ENCODE measurements at regions not wholly inside any gene's neighbourhood (a gene's known extent, or its start where the extent isn't known, plus 50 kb on each side); places are given as distances from the start of the nearest gene placed in this dataset.

DNA sequence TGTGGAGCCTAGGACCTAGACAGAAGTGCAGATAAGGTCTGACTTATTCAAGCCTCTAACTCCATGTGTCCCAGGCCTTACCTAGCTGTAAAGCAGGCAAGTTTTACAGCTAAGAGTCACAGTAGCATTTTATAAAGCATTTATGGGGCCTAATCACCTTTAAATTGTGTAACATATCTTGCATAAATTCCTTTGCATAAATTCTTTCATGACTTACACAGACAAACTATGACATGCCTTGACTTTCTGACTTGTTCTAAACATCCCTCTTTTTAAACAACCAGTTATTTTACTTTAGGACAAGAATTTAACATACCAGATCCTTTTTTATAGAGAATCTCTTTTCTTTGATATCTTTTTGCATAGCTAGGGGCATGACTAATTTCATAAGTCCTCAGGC, 1257.8 kb upstream of the NRXN1 start:
- no peaks in the 10 kb centered on the region for H3K9me3 ChIP-seq
- intact Hi-C loops (cut with DNase I; ENCODE audit: low total_unique reads): no loop called here
- no peaks in the 10 kb centered on the region for H3K27me3 ChIP-seq
- no peaks in the 10 kb centered on the region for H3K4me1 ChIP-seq
- no peak overlapping the region for H3K27ac ChIP-seq
- no peak for DNase-seq
- no peaks in the 10 kb centered on the region for H3K36me3 ChIP-seq
- H3K4me3 ChIP-seq: no peak overlapping the region
- TF ChIP-seq CTCF (IDR thresholded peaks at IDR 0.05): no peak
- TF ChIP-seq POLR2A (IDR thresholded peaks at IDR 0.05): no peak

DNA sequence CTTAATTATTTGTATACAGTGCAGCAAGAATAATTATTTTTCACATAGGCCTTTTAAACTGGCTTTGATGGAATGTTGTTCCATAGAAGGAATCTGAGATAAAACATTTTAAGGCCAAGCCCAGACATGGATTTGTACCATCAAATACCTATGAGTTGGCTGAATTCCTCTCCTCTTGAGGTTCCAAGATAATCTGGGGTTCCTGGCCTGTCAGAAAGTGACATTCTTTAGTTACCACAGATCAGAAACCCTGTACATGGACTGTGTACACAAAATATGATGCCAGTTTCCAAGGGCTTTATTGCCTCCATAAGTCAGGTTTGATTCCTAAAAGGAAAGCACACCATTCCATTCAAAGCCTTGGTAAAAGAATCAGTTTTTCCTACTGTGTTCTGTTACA, 1256.7 kb upstream of the NRXN1 start:
- Histone ChIP-seq H3K36me3 (no peaks in the 10 kb centered on the region), H3K9me3 (no peaks in the 10 kb centered on the region), H3K4me3 (no peak overlapping the region), H3K4me1 (no peaks in the 10 kb centered on the region), H3K27ac (no peak overlapping the region), H3K27me3 (no peaks in the 10 kb centered on the region)
- no peak for DNase-seq
- TF ChIP-seq POLR2A (IDR thresholded peaks at IDR 0.05) (no peak), CTCF (IDR thresholded peaks at IDR 0.05) (no peak)
- intact Hi-C loops (cut with DNase I; ENCODE audit: low total_unique reads): no loop called here

DNA sequence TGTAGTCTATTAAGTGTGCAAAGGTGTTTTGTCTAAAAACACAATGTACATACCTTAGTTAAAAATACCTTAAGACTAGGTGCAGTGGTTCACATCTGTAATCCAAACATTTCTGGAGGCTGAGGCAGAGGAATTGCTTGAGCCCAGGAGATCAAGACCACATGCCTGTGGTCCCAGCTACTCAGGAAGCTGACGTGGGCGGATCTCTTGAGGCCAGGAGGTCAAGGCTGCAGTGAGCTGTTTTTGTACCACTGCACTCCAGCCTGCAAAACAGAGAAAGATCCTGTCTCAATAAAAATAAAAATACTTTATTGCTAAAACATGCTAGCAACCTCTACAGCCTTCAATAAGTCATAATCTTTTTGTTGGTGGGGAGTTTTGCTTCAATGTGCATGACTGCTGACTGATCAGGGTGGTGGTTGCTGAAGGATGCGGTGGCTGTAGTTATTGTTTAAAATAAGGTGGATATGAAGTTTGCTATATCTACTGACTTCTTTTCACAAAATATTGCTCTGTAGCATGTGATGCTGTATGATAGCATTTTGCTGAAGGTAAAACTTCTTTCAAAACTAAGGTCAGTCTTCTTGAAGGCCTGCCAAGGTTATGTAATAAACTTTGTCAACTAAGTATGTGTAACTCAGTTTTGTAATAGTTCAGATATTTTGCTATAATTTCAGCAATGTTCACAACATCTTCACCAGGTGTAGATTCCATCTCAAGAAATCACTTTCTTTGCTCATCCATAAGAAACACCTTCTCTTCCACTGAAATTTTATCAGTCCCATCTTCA, 1238.0 kb upstream of the NRXN1 start:
- Histone ChIP-seq H3K9me3 (no peaks in the 10 kb centered on the region), H3K27ac (no peak overlapping the region), H3K27me3 (no peaks in the 10 kb centered on the region), H3K4me3 (no peak overlapping the region), H3K4me1 (no peaks in the 10 kb centered on the region), H3K36me3 (no peaks in the 10 kb centered on the region)
- no peak for DNase-seq
- intact Hi-C loops (cut with DNase I; ENCODE audit: low total_unique reads): no loop called here
- no peak for TF ChIP-seq CTCF (IDR thresholded peaks at IDR 0.05)
- TF ChIP-seq POLR2A (IDR thresholded peaks at IDR 0.05): no peak

DNA sequence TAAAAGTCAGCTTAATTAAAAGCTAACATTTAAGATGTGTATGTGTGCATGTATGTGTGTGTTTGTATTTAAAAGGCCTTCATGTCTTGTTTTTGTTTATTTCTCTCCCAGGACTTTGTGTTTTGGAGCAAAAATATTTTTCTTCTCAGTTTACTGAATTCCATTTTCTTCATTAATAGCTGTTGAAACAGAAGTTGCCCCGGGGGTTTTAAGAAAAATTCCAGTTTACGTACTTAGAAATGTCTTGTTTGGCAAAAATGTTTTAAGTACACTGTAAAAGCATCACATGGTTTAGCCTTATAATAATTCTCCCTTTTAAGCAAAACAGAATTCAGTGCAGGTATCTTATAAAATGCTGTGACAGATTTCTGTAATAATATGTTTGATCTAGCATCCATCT, 1233.0 kb upstream of the NRXN1 start:
- no peak for TF ChIP-seq CTCF (IDR thresholded peaks at IDR 0.05)
- no peak for TF ChIP-seq POLR2A (IDR thresholded peaks at IDR 0.05)
- intact Hi-C loops (cut with DNase I; ENCODE audit: low total_unique reads): no loop called here
- no peaks in the 10 kb centered on the region for H3K4me1 ChIP-seq
- no peaks in the 10 kb centered on the region for H3K36me3 ChIP-seq
- no peak overlapping the region for H3K4me3 ChIP-seq
- DNase-seq: no peak
- H3K27ac ChIP-seq: no peak overlapping the region
- no peaks in the 10 kb centered on the region for H3K9me3 ChIP-seq
- H3K27me3 ChIP-seq: no peaks in the 10 kb centered on the region

DNA sequence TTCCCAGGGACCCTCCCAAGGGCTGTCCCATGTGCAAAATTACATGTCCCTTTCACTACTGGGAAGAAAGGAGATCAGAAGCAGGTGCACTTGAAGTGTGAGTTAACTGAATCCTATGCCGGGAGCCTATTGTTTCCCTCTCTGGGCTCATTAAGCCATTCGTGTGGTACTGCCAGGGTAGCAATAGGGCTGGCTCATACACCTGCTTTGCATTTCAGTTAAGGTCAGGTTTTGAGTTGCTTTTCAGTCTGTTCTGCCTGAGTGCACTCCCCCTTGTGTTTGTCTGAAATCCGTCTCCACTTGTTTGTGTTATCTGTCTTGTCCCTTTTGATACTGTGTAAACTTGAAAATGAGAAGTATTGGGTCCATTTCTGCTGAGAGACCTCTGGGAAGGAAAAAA, 1232.6 kb upstream of the NRXN1 start:
- no peak overlapping the region for H3K4me3 ChIP-seq
- H3K9me3 ChIP-seq: no peaks in the 10 kb centered on the region
- H3K27me3 ChIP-seq: no peaks in the 10 kb centered on the region
- H3K4me1 ChIP-seq: no peaks in the 10 kb centered on the region
- H3K36me3 ChIP-seq: no peaks in the 10 kb centered on the region
- H3K27ac ChIP-seq: no peak overlapping the region
- intact Hi-C loops (cut with DNase I; ENCODE audit: low total_unique reads): no loop called here
- no peak for DNase-seq
- TF ChIP-seq CTCF (IDR thresholded peaks at IDR 0.05) (no peak), POLR2A (IDR thresholded peaks at IDR 0.05) (no peak)
